Gastrocnemius medialis (tissue), 4 donors: ENCODE measurements at regions not wholly inside any gene's neighbourhood (a gene's known extent, or its start where the extent isn't known, plus 50 kb on each side); places are given as distances from the start of the nearest gene placed in this dataset.

ENCODE experiments used
- ATAC-seq, 2 donors: fragments of 150-250 bp; one replicate each; pipeline ENCODE4 v1.9.1; 2016
- DNase-seq, 2 donors: peaks; one replicate each; pipeline ENCODE4 v3.0.0-alpha.2; 2019
- H3K27ac ChIP-seq, 4 donors: fragments of 200-600 bp; sonication (generic); 1 replicate in 1 of 4; 2 replicates in 3 of 4; pipeline ENCODE4 v1.5.1; 2016 to 2018; ENCODE audit warnings: mild to moderate bottlenecking in 2 of 4, moderate library complexity in 1 of 4
- H3K27me3 ChIP-seq, 3 donors: fragments of 200-600 bp; sonication (generic) in 2 of 3; 1 replicate in 1 of 3; 2 replicates in 2 of 3; pipeline versions ENCODE4 v1.5.1 to v1.6.0; 2016 to 2019; ENCODE audit warnings: mild to moderate bottlenecking in 1 of 3, moderate library complexity in 1 of 3
- H3K36me3 ChIP-seq, 2 donors: fragments of 200-600 bp; sonication (generic) in 1 of 2; one replicate each; pipeline ENCODE4 v1.5.1; 2017 to 2018
- H3K4me1 ChIP-seq, 2 donors: fragments of 200-600 bp; sonication (generic) in 1 of 2; one replicate each; pipeline ENCODE4 v1.5.1; 2016 to 2017; ENCODE audit warnings: mild to moderate bottlenecking in 2 of 2
- H3K4me3 ChIP-seq, 4 donors: fragments of 200-600 bp; sonication (generic) in 3 of 4; 1 replicate in 1 of 4; 2 replicates in 3 of 4; pipeline ENCODE4 v1.5.1; 2016 to 2019; ENCODE audit warnings: mild to moderate bottlenecking in 2 of 4
- H3K9me3 ChIP-seq, 3 donors: fragments of 200-600 bp; sonication (generic) in 2 of 3; 1 replicate in 1 of 3; 2 replicates in 2 of 3; pipeline ENCODE4 v1.5.1; 2016 to 2019
- POLR2A ChIP-seq, 2 donors: fragments of 450-650 bp; IDR thresholded peaks; one replicate each; pipeline ENCODE4 v1.6.1; 2017; ENCODE audit warnings: antibody characterized with exemption in 2 of 2, mild to moderate bottlenecking in 2 of 2, moderate library complexity in 2 of 2
- in situ Hi-C, 4 donors: fragments of 200-750 bp; cut with MboI; loops; one replicate each; pipeline versions ENCODE4 v1.15.0 to v1.8.0; 2017; ENCODE audit warnings: low sequenced_read_pairs in 4 of 4
- intact Hi-C: fragments of 100-400 bp; cut with DNase I; formaldehyde crosslinking; loops from one replicate; pipeline ENCODE4 v1.15.1; 2023; ENCODE audit warnings: low total_unique reads
- TF ChIP-seq, protein P1 (sequence below), 5 experiments: fragments of 450-650 bp in 3 of 5; fragments of 200-600 bp in 2 of 5; sonication (generic) in 2 of 5; IDR thresholded peaks in 4 of 5; conservative IDR thresholded peaks in 1 of 5; 1 replicate in 4 of 5; 2 replicates in 1 of 5; pipeline ENCODE4 v1.5.1; 2016 to 2019; ENCODE audit warnings: antibody characterized with exemption in 5 of 5, mild to moderate bottlenecking in 3 of 5, moderate library complexity in 3 of 5

- TF ChIP-seq, protein P1, sequence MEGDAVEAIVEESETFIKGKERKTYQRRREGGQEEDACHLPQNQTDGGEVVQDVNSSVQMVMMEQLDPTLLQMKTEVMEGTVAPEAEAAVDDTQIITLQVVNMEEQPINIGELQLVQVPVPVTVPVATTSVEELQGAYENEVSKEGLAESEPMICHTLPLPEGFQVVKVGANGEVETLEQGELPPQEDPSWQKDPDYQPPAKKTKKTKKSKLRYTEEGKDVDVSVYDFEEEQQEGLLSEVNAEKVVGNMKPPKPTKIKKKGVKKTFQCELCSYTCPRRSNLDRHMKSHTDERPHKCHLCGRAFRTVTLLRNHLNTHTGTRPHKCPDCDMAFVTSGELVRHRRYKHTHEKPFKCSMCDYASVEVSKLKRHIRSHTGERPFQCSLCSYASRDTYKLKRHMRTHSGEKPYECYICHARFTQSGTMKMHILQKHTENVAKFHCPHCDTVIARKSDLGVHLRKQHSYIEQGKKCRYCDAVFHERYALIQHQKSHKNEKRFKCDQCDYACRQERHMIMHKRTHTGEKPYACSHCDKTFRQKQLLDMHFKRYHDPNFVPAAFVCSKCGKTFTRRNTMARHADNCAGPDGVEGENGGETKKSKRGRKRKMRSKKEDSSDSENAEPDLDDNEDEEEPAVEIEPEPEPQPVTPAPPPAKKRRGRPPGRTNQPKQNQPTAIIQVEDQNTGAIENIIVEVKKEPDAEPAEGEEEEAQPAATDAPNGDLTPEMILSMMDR (IDR thresholded peaks at IDR 0.05 in 4 of 5, conservative IDR thresholded peaks at IDR 0.05 in 1 of 5) = no peak
- no peak for TF ChIP-seq POLR2A (IDR thresholded peaks at IDR 0.05)
- intact Hi-C loops (no loop called here), in situ Hi-C loops (no loop called here)
- Histone ChIP-seq H3K27ac (no peak overlapping the region), H3K4me1 (no peaks in the 10 kb centered on the region), H3K4me3 (no peak overlapping the region), H3K27me3 (no peaks in the 10 kb centered on the region), H3K9me3 (peaks cover 0 to 6% (median 0%) of the 10 kb centered on the region in 3 donors), H3K36me3 (no peaks in the 10 kb centered on the region)
- ATAC-seq (no peak), DNase-seq (no peak)
Observed at GRCh38 chr15:81941479-81941878, 104.3 kb downstream of the MEX3B start.

DNA sequence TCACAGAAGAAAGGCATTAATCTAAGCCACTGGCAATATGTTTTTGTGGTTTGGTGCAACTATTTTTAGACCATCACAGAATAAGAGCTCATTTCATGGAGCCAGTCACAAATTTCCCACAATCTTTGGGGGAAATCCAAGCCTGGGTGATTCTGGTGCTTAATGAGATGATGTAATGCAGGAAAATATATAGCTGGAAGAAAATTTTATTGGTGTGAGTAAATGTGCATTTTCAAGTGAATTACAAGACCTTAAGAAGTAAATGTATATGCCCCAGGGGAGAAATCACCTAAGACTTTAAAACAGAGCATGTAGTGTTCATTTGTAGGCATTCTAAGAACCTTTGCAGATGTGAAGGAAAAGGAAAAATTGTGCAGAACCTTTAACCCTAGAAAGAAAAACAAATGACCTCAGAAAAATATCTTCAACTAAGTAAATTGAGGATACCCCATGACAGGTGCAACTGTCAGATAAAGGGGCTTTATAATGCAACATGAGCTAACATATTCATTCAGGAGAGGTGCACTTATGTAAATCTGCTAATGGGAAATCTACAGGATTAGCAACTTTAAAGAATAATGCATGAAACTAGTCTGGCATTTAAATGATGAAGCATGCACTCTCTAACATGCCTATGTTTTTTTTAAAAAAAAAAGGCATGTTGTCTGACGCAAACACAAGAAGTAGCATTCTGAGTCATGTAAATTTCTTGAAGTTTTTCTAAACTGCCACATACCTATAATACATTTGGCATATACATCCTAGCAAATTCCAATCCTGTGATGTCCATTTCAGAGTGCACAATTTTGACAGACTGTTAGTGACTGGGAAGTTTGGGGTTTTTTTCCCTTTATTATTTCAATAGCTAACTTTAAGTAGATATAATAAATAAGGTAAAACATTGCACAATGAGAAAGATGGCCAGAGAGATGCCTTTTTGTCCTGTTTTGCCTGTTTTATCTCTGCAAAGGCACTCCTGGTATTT is 105.1 kb downstream of the MEX3B start:
- no peak overlapping the region for H3K4me3 ChIP-seq
- H3K36me3 ChIP-seq = no peaks in the 10 kb centered on the region
- H3K9me3 ChIP-seq = peaks cover 0 to 6% (median 0%) of the 10 kb centered on the region in 3 donors
- intact Hi-C loops (no loop called here), in situ Hi-C loops (no loop called here)
- no peaks in the 10 kb centered on the region for H3K27me3 ChIP-seq
- no peaks in the 10 kb centered on the region for H3K4me1 ChIP-seq
- TF ChIP-seq, protein P1 (IDR thresholded peaks at IDR 0.05 in 4 of 5, conservative IDR thresholded peaks at IDR 0.05 in 1 of 5) = no peak
- no peak for TF ChIP-seq POLR2A (IDR thresholded peaks at IDR 0.05)
- ATAC-seq (no peak), DNase-seq (no peak)
- no peak overlapping the region for H3K27ac ChIP-seq

DNA sequence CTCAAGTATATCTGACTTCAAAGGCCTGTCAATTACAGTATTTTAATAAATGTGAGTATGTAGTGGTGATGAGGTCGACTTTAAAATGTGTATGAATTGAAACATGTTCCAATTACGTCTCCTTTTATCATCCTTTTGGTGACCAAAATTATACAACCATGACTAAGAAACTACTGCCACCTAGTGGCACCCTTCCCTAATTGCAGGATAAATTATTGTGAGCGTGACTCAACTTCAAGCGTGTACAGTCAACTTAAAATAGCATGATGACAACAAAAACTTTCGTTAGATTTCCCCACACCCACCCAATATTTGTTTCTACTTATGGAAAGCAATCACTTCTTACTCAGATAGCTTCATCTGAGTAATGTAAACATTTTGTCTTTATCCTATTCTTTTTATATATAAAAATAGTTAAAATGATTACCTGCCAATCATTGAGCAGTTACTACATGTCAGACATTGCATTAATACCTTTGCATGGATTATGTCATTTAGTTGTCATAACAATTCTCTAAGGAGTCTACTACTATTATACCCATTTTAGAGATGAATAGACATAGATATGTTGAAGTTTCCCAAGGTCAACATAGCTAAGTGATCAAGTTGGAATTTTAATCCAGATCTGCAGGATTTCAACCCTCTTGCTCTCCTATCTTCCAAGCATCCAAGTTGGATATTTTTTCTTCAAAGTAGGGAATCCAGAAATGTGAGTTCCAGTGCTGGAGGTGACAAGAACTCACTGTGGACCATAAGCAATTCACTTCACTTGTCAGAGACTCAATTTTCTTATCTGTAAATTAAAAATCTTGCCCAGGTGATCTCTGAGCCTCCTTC is 106.0 kb downstream of the MEX3B start:
- H3K4me1 ChIP-seq = no peaks in the 10 kb centered on the region
- ATAC-seq = no peak
- in situ Hi-C loops = no loop called here
- no peak overlapping the region for H3K27ac ChIP-seq
- no peak for DNase-seq
- TF ChIP-seq, protein P1 (IDR thresholded peaks at IDR 0.05 in 4 of 5, conservative IDR thresholded peaks at IDR 0.05 in 1 of 5) = peak in 3 of 5 experiments; percentile 28 to 48 (median 33)
- TF ChIP-seq POLR2A (IDR thresholded peaks at IDR 0.05) = no peak
- no peaks in the 10 kb centered on the region for H3K36me3 ChIP-seq
- H3K4me3 ChIP-seq = no peak overlapping the region
- H3K27me3 ChIP-seq = no peaks in the 10 kb centered on the region
- intact Hi-C loops = no loop called here
- peaks cover 0 to 6% (median 0%) of the 10 kb centered on the region in 3 donors for H3K9me3 ChIP-seq

GRCh38 chr15:81937189-81937588 is 108.6 kb downstream of the MEX3B start:
- DNase-seq = no peak
- no peaks in the 10 kb centered on the region for H3K36me3 ChIP-seq
- intact Hi-C loops = no loop called here

More at GRCh38 chr15:81937189-81937588, 108.6 kb downstream of the MEX3B start:
- in situ Hi-C loops = no loop called here
- ATAC-seq = no peak
- Histone ChIP-seq H3K27me3 (no peaks in the 10 kb centered on the region), H3K27ac (no peak overlapping the region), H3K4me1 (no peaks in the 10 kb centered on the region), H3K4me3 (no peak overlapping the region), H3K9me3 (peaks cover 0 to 6% (median 0%) of the 10 kb centered on the region in 3 donors)
- TF ChIP-seq, protein P1 (IDR thresholded peaks at IDR 0.05 in 4 of 5, conservative IDR thresholded peaks at IDR 0.05 in 1 of 5) = no peak
- TF ChIP-seq POLR2A (IDR thresholded peaks at IDR 0.05) = no peak
